HG03196 (cell line): ENCODE measurements at regions not wholly inside any gene's neighbourhood (a gene's known extent, or its start where the extent isn't known, plus 50 kb on each side); places are given as distances from the start of the nearest gene placed in this dataset.

Experiments
- ATAC-seq: cut with Tn5 transposase; IDR thresholded peaks from one replicate; pipeline ENCODE4 v1.9.1; 2021; ENCODE audit not compliant: unreplicated experiment

DNA sequence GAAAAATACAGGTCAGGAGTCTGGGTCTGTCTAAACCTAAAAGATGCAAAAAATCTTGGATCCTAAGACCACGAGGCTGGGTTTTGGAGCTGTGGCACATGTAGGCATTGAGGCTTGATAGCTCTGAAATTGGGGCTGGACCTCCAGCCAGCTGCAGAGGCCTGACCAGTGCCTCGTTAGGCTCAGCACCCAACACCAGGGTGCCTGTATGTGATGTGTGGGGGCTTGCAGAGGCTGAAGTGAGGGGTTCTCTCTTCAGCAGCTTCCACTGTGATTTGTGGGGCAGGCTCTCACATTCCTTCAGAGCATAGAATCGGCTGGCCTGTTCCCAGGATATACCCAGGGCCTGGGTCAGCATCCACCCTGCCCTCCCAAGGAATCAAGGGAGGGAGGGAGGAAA, 247.8 kb downstream of the BUB3 start:
- ATAC-seq, result no peak

DNA sequence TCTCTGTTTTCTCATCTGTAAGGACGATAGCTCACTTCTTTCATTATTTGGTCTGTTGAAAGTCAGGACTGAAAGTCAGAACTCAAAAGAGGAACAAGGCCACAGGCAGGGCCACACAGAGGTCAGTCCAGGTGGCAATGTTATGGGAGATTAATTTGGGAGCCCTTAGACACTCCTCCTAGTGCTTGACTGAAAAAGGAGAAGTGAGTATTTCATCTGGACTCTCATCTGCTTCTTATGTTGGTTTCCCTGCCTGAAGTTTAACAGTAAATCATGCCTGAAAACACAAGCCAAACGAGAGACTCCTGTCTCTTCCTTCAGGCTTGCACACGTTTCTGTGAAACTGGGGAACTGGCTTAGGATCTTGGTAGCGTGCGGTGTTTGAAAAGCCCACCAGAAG, 248.5 kb downstream of the BUB3 start:
- ATAC-seq, result peak; percentile 80

DNA sequence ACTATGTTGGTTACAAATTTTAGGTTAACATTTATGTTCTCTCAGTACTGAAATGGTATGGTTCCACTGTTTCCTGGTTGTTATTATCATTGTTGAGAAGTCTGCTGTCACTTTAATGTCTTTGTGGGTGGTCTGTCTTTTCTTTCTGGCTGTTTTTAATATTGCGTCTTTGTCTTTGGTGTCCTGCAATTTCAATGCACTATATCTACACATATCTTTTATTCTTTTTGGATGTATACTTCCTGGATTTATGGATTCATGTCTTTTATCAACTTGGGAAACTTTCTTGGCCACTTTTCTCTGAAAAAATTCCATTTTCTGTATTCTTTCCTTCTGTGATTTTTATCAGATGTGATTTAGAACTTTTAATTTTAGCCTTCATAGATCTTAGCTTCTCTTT, 250.2 kb downstream of the BUB3 start:
- no peak for ATAC-seq

DNA sequence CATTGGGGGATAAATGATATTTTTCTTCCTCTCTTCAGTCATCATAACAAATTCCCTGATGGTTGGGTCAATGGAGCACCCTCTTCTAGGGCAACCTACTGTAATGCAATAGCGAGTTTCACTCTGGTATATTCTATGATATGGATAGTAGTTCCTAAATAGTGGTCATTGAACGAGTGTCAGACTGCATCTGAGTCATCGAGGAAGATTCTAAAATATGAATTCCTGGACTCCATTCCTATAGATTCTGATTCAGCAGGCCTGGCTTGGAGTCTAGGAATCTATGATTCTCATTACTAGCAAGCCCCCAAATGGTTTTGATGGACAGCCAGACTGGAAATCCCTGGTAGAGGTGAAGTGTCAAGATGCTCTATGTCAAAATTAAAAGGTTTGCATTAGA, 254.5 kb downstream of the BUB3 start:
- no peak for ATAC-seq

DNA sequence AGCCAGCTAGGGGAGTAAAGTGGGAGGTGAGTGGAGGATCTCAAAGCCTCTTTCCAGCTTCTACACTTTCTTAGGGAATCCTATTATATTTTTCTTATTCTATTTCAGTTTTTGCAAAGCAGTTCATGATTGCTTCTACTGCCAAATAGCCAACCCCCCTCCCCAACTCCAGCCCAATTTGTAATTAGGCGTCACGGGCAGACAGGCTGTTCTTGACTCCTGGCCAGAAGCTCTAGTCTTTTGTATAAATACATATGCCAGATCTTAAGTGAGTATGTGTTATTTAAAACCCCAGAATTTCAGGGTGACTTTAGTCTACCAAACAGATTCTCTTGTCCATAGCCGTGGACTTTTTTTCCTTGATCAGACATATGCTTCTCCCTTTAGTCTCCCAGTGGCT, 255.2 kb downstream of the BUB3 start:
- ATAC-seq, result no peak

DNA sequence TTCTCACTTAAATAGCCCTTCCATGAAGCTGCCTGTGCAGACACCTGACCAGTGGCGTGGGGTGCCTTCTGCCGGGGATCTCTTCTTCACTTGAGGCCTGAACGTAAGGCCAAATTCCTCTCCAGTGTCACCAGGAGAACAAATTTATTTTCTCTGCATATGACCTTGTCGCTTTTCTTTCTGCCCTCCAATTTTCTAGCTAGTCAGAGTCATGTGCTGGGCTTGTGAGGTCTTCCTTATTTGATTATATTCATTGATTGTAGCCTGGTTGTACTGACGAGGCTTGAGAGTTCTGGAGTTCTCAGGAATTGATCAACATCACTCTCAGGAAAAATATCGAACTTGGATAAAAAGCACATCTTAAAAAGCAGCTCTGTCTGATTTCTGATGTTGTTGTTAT, 255.7 kb downstream of the BUB3 start:
- ATAC-seq, result no peak

DNA sequence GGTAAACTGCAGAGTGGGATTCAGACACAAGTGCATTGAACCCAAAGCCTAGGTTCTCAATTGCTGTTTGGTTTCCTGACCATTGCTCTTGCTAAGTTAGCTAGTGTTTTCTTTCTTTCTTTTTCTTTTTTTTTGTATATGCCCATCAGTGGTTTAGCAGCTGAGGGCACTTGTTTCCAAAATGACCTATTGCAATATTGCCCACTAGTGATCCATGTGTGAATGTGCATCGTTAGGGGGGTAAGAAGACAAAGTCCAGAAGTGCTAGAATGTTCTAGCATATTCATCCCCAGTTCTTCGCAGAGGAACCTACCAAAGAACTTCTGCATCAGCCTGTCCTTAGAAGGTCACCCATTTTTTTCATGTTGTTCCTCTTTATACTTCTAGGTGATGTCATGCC, 252.8 kb upstream of the GPR26 start:
- ATAC-seq, result no peak

DNA sequence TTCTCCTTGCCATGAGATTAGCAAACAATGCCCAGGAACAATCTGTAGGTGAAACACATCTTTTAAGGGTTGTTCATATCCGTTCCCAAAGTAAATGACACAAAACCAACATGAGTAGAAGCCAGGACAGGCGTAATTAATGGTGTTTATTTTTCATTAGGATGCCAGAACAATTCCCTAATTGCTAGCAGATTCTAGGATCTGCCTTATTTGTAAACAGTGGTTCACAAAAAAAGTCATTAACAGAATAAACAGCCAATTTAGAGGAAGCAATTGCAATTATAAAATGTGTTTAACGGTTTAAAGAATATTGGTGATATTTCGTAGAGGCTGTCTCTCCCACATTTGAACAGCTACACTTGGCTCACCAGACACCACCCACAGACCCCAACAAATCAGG, 250.6 kb upstream of the GPR26 start:
- ATAC-seq, result no peak

DNA sequence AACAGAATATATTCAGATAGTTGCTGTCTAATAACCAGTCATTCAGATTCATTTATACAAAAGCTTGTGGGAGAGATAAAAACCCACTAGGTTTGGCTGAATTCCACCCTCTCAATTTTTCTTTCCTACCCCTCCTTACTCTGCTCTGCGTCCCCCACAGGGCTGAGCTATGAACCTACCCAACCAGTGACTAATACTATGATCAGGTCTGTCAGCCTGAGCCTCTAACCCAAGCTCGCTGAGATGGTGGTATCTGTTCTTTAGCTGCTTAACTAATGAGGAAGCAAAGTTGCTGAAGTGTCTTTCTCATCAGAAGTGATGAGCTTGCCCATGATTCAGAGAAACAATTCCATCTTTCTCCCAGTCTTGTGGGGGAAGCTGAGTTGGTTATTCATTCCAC, 248.7 kb upstream of the GPR26 start:
- ATAC-seq, result no peak

DNA sequence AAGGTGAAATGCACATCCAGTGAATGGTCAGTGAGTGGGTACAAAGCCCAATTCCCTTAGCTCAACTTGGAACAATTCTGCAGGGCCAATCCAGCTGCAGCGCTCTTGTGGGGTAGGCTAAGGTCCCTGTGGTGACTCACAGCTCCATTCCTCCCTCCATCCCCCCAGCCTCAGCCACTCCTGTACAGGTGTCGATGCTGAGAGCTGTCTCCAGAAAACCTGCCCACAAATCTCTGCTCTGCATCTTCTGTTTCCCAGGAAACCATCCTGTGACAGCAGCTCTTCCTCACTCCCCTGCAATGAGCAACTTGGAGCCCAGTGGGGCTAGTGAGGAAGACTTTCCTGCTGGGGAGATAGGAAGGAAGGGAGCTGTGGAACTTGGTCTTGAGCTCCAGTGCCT, 244.7 kb upstream of the GPR26 start:
- no peak for ATAC-seq

DNA sequence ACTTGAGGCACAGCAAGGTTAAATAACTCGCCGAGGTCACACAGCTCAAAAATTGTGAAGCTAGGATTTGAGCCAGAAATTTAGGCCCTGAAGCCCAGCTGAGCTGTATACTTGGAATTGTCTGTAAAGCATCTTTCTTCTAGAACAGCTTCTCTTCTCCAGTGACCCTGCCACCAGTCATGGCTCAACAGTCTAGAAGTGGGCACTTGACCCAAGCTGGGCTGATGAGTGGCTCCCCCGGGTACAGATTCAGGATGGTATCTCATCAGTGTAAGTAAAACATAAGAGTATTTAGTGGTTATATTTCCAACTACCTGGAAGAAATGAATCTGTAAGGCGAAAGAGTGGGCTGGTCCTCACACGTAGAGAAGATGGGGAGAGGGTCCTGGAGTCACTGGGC, 243.9 kb upstream of the GPR26 start:
- no peak for ATAC-seq

DNA sequence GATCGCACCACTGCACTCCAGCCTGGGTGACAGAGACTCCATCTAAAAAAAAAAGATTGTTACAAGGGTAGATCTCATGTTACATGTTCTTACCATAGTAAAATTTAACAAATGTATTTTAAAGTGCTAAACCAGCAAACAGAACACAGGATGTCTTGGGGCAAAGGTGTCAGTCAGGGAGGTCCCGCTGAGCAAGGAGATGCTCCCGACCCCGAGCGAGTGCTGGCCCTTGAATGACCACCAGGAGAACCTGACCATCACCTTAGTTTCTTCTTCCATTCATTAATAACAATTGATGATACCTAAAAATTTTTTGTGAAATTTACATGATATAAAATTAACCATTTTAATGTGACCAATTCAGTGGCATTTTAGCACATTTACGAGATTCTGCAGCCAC, 241.6 kb upstream of the GPR26 start:
- ATAC-seq, result no peak

DNA sequence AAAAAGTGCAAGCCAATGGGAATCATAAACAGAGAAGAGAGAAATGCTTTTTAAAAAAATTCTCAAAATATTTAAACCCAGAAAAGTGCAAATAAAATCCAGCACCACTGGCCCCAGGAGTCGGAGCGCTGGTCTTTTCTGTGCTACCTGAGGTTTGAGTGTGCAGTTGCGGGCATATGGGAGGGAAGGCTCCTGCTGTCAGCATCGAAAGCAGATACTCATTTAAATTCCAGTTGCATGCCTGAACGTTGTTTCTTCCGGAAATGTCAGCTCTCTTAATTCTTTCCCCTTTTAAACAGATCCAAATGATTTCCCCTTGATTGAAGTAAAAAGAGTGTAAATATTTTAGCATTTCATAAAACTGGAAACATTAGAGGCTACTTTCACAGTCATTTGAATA, 240.5 kb upstream of the GPR26 start:
- ATAC-seq, result no peak

DNA sequence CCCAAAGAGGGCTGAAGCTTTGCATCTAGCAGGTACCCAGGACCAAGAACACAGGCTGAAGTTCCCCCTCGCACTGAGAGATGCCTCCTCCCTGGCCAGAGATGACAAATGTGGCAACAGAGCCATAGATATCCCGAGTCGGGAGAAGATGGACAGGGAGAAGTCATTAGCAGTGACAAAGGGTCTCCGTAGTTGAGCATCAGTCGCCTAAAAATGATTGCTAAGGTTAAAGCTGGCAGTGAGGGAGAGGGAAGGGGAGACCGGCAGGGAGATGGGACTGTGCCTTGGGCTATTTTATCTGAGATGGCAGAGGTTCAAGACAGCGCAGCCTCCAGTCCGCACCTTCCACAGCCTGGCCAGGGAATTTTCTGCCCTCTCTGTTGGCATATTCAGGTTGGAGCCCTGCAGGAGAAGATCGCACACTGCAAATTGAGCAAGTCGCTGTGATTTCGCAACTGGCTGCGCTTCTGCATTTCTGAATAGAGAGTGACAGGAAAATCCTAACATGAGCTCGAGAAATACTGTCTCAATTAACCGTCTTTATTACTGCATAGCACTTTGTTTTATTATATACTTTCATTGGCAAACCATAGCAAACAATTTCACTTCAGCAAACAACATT, 238.9 kb upstream of the GPR26 start:
- ATAC-seq, result no peak

DNA sequence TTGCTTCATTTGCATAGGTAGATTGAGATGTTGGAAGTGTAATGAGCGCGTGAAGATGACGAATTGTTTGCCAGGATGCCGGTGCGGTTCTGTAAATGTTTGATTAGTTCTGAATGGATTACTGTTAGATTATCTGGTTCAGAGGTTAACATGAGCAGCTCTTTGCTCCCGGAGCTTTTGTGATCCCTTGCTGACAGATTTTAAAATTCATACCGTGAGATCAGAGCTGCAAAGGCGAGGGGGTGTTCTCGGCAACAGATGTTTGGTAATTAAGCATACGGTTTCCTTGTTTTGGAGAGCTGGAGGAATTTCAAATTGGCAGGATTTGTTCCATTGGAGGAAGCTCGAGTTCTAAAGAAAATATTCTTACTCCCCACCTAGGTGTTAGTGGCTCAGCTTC, 237.8 kb upstream of the GPR26 start:
- ATAC-seq, result no peak

DNA sequence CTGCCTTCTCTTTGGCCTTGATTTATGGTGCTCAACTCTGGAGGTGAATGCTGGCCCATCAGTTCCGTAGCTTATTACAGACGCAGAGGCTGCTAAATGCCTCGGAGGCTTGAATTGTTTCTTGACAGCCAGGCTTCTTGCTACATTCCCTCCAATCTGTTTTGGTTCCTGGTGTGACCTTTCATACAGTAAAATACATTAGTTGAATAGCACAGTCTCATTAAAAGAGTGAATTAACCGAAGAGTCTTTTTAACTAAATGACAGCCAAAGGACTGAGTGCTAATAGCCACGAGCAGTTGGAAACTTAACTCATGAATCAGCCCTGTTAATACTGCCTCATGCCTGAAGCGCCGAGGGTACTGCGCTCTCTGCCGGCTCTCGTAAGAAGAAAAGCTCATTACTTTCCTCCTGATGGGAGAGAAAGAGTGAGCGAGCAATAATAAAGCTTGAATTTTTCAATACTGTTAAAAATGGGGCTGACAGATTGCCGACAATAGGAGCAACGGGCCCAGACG, 236.4 kb upstream of the GPR26 start:
- ATAC-seq, result no peak

DNA sequence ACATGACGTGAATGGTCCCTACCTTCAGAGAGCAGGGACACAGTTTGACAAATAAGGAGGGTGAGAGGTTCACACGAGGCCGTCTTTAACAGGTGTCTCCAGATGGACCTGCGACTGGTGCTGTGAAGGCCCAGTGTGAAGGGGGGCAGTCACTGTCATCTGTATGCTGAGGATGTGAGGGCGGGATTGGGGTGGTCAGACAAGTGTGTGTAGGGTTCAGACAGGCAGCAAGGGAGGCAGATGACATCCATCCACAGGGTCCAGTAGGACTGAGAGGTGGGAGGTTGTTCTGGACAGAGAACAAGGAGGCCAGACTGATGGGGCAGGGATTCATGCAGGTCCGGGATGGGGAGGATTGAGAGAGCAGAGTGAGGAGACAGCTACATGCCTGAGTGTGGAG, 232.6 kb upstream of the GPR26 start:
- no peak for ATAC-seq

DNA sequence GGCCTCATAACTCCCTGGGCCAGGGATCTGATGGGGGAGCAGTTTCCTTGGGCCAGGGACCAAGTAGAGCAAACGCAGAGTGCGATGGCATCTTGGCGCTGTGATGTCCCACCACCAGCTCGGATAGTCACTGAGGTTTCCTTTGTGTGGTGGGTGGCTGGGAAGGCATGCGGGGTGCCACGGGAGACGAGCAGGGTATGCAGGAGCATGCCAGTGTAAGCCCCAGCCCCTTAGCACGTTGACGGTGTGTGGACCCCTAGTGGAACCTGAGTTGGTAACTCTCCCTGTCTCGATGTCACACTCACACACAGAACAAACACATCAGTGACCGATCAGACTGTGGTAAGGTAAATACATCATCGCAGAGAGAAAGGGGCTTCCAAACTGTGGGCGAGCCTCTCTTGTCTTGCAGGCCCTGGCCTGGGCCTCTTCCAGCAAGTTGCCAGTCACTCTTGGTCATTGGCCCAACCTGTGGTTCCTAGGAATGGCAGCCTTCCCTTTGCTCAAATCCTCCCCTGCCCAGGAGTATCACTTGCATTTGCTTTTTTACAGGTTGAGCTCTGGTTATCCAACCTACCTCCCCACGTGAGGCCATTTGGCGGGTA, 231.6 kb upstream of the GPR26 start:
- no peak for ATAC-seq

DNA sequence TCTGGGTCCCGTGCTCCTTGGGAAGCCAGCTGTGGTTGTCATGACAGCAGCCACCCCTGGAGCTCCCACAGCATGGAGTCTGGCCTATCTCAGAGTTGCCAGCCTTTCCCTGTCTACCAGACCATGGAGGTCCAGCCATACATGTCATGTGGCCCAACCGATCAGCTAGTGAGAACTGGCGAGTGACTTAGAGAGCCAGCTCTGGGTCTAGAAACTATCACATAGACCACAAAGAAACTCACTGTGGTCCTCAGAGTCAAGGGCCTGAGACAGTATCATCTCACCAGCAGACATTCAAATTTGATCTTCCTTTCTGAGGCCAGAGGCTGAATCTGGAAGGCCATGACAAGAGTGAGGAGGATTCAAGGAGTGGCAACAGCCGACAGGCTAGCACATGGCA, 223.3 kb upstream of the GPR26 start:
- peak; percentile 89 for ATAC-seq

DNA sequence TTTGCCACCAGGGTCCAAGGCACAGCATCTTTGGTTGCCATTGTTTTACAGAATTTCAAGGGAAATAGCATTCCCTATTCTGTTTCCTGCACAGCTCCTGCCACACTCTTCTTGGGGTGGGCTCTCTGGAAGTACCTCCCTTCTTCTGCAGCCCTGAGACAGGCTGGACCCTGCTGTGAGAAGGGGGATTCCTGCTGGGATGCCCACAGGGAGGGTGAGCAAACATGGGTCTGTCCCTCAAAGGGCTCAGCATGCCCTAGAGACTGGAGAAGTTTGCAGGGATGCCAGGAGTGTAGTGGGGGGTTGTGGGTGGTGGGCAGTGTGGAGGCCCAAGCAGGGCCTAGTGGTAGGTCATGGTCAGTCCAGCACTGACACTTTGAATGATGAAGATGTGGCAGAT, 222.2 kb upstream of the GPR26 start:
- ATAC-seq, result no peak

DNA sequence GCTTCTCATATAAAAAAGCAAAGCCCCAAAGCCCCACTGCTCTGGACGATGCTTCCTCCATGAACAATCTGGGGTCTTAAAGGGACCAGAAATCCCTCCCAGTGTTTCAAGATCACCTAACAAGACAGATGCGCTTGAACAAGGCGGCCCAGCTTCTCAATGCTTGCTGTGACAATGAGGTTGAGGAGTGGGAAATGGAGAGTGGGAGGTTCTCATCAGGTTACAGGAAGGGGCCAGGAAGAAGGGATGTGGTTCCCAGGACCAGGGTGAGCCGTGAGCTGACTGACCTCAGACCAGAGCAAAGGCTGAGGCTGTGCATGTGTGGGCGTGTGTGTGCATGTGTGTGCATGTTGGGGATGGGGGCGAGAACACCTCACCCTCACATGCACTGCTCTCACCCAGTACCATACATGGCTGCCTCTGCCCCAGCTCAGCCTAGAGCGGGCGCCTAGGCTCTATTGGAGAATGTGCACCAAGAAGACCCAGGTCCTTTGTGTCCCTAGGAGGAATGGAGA, 220.8 kb upstream of the GPR26 start:
- ATAC-seq, result no peak

DNA sequence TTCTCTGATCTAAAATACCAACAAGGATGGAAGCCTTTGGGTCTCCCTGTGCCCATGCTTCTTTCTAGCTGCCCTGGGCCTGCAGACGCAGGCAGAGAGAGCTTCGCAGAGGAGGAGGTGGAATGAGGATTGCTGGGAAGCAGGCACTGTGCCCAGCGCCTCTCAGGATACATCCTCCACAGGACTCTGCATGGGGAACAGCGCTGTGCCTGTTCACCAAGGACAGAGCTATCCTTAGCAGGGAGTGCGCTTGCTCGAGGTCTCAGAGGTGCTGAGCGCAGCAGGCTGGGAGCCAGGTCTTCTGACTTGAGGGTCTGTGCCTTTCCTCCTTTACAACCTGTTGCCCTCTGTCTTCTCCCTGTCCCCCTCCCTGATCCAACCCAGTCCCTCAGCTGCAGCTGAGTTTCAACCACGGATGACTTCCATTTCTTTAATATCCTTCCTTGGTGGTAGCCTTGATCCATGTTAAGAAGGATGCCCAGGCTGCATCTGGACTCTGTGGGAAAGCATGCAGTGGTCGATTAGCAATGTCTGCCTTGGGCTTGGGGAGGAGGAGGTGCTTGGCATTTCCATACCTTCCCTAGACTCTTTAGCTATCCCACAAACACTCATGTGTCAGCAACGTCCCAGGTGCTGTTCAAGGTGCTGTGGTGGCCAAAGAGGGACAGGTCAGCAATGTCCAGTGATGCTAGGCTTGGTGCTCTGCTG, 219.6 kb upstream of the GPR26 start:
- no peak for ATAC-seq
